ENCODE measurements at regions not wholly inside any gene's neighbourhood (a gene's known extent, or its start where the extent isn't known, plus 50 kb on each side); places are given as distances from the start of the nearest gene placed in this dataset.

DNA sequence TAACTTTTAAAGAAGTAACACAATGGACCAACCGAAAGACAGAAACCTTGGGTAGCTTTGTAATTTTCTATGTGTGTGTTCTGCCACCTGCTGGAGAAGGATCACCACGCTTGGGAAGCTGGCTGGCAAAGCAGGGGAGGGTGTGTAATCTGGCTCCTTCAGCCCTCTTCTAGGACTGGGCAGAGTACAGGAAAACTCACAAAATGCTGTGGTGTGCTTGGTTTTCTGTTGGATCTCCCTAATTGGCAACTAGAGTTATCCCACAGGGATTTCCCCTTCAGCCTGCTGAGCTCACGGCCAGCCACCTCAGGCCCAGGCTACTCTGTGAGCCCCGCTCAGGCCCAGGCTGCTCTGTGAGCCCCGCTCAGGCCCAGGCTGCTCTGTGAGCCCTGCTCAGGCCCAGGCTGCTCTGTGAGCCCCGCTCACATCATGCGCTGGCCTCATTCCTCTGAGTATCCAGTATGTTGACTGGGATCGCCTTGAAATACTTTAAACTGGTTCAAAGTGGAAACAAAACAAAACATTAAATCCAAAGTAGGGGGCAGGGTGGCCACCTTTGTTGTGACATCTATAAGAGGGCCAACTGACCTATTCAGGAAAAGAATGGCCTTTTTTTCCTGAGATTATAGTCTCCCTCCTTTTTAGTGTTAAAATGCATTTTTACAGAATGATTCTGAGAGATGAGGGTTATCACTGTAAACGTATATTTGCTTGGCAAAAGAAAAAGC, 52.0 kb upstream of the RNU6-8 start:
- no peak for DNase-seq (ENCODE audit: low read depth)

GRCh38 chr14:32255789-32256188, 52.7 kb upstream of the RNU6-8 start:
- DNase-seq (ENCODE audit: low read depth), result no peak

GRCh38 chr14:32256576-32256975, 53.5 kb upstream of the RNU6-8 start:
- DNase-seq (ENCODE audit: low read depth), result peak; percentile 45

- DNase-seq (ENCODE audit: low read depth), result no peak
These were observed 55.4 kb upstream of the RNU6-8 start for GRCh38 chr14:32258336-32258993.

- DNase-seq (ENCODE audit: low read depth), result no peak
These were observed 56.4 kb upstream of the RNU6-8 start for GRCh38 chr14:32259368-32260013.

- no peak for DNase-seq (ENCODE audit: low read depth)
These were observed 61.0 kb upstream of the RNU6-8 start for GRCh38 chr14:32263939-32264567.

GRCh38 chr14:32265584-32265983, 62.5 kb upstream of the RNU6-8 start:
- no peak for DNase-seq (ENCODE audit: low read depth)

GRCh38 chr14:32277998-32278397, 51.1 kb upstream of the AKAP6 start:
- no peak for DNase-seq (ENCODE audit: low read depth)

Data from GM04503 (cell line).